ENCODE measurements at regions not wholly inside any gene's neighbourhood (a gene's known extent, or its start where the extent isn't known, plus 50 kb on each side); places are given as distances from the start of the nearest gene placed in this dataset.

- no peaks in the 10 kb centered on the region for H4K20me1 ChIP-seq (ENCODE audit: insufficient read depth)
- no peak overlapping the region for H3K9ac ChIP-seq
- no peaks in the 10 kb centered on the region for H3K4me1 ChIP-seq (ENCODE audit: low read depth, poor library complexity, severe bottlenecking)
- no peaks in the 10 kb centered on the region for H3K79me2 ChIP-seq (ENCODE audit: insufficient read depth, low read depth)
- no peak overlapping the region for H3K4me3 ChIP-seq (IDR thresholded peaks at IDR 0.05; ENCODE audit: insufficient read depth, low read depth, low read length)
- H3K36me3 ChIP-seq (ENCODE audit: insufficient read depth) = no peaks in the 10 kb centered on the region
- no peak overlapping the region for H3K4me2 ChIP-seq
- H2AFZ ChIP-seq (ENCODE audit: low read depth) = no peak overlapping the region
- H3K27ac ChIP-seq = no peak overlapping the region
- no peaks in the 10 kb centered on the region for H3K27me3 ChIP-seq (ENCODE audit: insufficient read depth, low read depth)
- TF ChIP-seq CTCF (conservative IDR thresholded peaks at IDR 0.05; ENCODE audit: low read depth, low read length) = no peak
Measured at GRCh38 chr13:68810660-68811059, 1297.0 kb upstream of the ATXN8OS start.

- H3K4me1 ChIP-seq (ENCODE audit: low read depth, poor library complexity, severe bottlenecking) = no peaks in the 10 kb centered on the region
- no peak overlapping the region for H3K4me3 ChIP-seq (IDR thresholded peaks at IDR 0.05; ENCODE audit: insufficient read depth, low read depth, low read length)
- H4K20me1 ChIP-seq (ENCODE audit: insufficient read depth) = no peaks in the 10 kb centered on the region
- no peaks in the 10 kb centered on the region for H3K36me3 ChIP-seq (ENCODE audit: insufficient read depth)
- no peak overlapping the region for H3K27ac ChIP-seq
- no peaks in the 10 kb centered on the region for H3K27me3 ChIP-seq (ENCODE audit: insufficient read depth, low read depth)
- H3K79me2 ChIP-seq (ENCODE audit: insufficient read depth, low read depth) = no peaks in the 10 kb centered on the region
- no peak overlapping the region for H3K9ac ChIP-seq
- H3K4me2 ChIP-seq = no peak overlapping the region
- no peak for TF ChIP-seq CTCF (conservative IDR thresholded peaks at IDR 0.05; ENCODE audit: low read depth, low read length)
- no peak overlapping the region for H2AFZ ChIP-seq (ENCODE audit: low read depth)
Measured at GRCh38 chr13:68808456-68808855, 1299.2 kb upstream of the ATXN8OS start.

GRCh38 chr13:68806125-68806524 is 1301.5 kb upstream of the ATXN8OS start:
- no peak overlapping the region for H2AFZ ChIP-seq (ENCODE audit: low read depth)
- TF ChIP-seq CTCF (conservative IDR thresholded peaks at IDR 0.05; ENCODE audit: low read depth, low read length) = no peak
- H3K36me3 ChIP-seq (ENCODE audit: insufficient read depth) = no peaks in the 10 kb centered on the region
- no peaks in the 10 kb centered on the region for H3K79me2 ChIP-seq (ENCODE audit: insufficient read depth, low read depth)
- no peak overlapping the region for H3K4me2 ChIP-seq
- H3K27ac ChIP-seq = no peak overlapping the region
- no peaks in the 10 kb centered on the region for H4K20me1 ChIP-seq (ENCODE audit: insufficient read depth)
- H3K27me3 ChIP-seq (ENCODE audit: insufficient read depth, low read depth) = no peaks in the 10 kb centered on the region
- H3K9ac ChIP-seq = no peak overlapping the region
- no peaks in the 10 kb centered on the region for H3K4me1 ChIP-seq (ENCODE audit: low read depth, poor library complexity, severe bottlenecking)
- H3K4me3 ChIP-seq (IDR thresholded peaks at IDR 0.05; ENCODE audit: insufficient read depth, low read depth, low read length) = no peak overlapping the region

- no peaks in the 10 kb centered on the region for H3K36me3 ChIP-seq (ENCODE audit: insufficient read depth)
- no peak overlapping the region for H3K4me2 ChIP-seq
- TF ChIP-seq CTCF (conservative IDR thresholded peaks at IDR 0.05; ENCODE audit: low read depth, low read length) = no peak
- H3K79me2 ChIP-seq (ENCODE audit: insufficient read depth, low read depth) = no peaks in the 10 kb centered on the region
- no peaks in the 10 kb centered on the region for H3K4me1 ChIP-seq (ENCODE audit: low read depth, poor library complexity, severe bottlenecking)
- H3K27ac ChIP-seq = no peak overlapping the region
- H3K27me3 ChIP-seq (ENCODE audit: insufficient read depth, low read depth) = no peaks in the 10 kb centered on the region
- H3K9ac ChIP-seq = no peak overlapping the region
- no peaks in the 10 kb centered on the region for H4K20me1 ChIP-seq (ENCODE audit: insufficient read depth)
- no peak overlapping the region for H2AFZ ChIP-seq (ENCODE audit: low read depth)
- no peak overlapping the region for H3K4me3 ChIP-seq (IDR thresholded peaks at IDR 0.05; ENCODE audit: insufficient read depth, low read depth, low read length)
Measured at GRCh38 chr13:68784275-68784674, 1323.4 kb upstream of the ATXN8OS start.

- TF ChIP-seq CTCF (conservative IDR thresholded peaks at IDR 0.05; ENCODE audit: low read depth, low read length) = no peak
- no peak overlapping the region for H3K4me2 ChIP-seq
- no peak overlapping the region for H3K9ac ChIP-seq
- no peaks in the 10 kb centered on the region for H3K27me3 ChIP-seq (ENCODE audit: insufficient read depth, low read depth)
- no peak overlapping the region for H2AFZ ChIP-seq (ENCODE audit: low read depth)
- no peak overlapping the region for H3K27ac ChIP-seq
- H4K20me1 ChIP-seq (ENCODE audit: insufficient read depth) = no peaks in the 10 kb centered on the region
- no peak overlapping the region for H3K4me3 ChIP-seq (IDR thresholded peaks at IDR 0.05; ENCODE audit: insufficient read depth, low read depth, low read length)
- H3K4me1 ChIP-seq (ENCODE audit: low read depth, poor library complexity, severe bottlenecking) = no peaks in the 10 kb centered on the region
- no peaks in the 10 kb centered on the region for H3K36me3 ChIP-seq (ENCODE audit: insufficient read depth)
- H3K79me2 ChIP-seq (ENCODE audit: insufficient read depth, low read depth) = no peaks in the 10 kb centered on the region
Measured at GRCh38 chr13:68759617-68760016, 1348.0 kb upstream of the ATXN8OS start.
